GM12864 (cell line): ENCODE measurements at regions not wholly inside any gene's neighbourhood (a gene's known extent, or its start where the extent isn't known, plus 50 kb on each side); places are given as distances from the start of the nearest gene placed in this dataset.

ENCODE experiments used
- DNase-seq: peaks from one replicate; pipeline ENCODE4 v3.0.0-alpha.2; 2011; ENCODE audit warnings: low read depth
- H3K4me3 ChIP-seq: 2 replicates; pipeline ENCODE4 v1.5.1; 2011; ENCODE audit warnings: mild to moderate bottlenecking, low read depth, low read length, control low read depth
- CTCF ChIP-seq: IDR thresholded peaks from 2 replicates; pipeline ENCODE4 v1.5.1; 2011; ENCODE audit warnings: low read depth, mild to moderate bottlenecking, moderate library complexity, low read length, control low read depth, inconsistent platforms; ENCODE audit errors: missing control alignments

DNA sequence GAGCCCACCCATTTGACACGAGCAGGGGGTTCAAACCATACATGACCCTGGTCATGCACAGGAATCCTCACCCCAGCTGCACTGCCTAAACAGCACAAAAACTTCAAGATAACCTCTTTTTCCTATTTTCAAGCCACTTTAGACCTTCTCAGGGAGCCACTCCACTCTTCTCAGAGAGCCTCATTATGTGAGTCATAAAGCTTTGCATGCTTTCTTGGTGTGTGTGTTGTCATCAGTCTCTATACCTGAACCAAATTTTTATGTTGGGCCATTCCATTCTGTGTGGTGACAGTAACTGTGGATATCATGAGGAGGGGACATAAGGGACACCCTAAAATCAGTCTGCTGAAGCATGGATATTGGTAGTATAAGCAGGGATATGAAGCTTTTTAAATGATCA lies 769.5 kb upstream of the API5 start:
- no peak for TF ChIP-seq CTCF
- DNase-seq = no peak
- H3K4me3 ChIP-seq = no peak overlapping the region

DNA sequence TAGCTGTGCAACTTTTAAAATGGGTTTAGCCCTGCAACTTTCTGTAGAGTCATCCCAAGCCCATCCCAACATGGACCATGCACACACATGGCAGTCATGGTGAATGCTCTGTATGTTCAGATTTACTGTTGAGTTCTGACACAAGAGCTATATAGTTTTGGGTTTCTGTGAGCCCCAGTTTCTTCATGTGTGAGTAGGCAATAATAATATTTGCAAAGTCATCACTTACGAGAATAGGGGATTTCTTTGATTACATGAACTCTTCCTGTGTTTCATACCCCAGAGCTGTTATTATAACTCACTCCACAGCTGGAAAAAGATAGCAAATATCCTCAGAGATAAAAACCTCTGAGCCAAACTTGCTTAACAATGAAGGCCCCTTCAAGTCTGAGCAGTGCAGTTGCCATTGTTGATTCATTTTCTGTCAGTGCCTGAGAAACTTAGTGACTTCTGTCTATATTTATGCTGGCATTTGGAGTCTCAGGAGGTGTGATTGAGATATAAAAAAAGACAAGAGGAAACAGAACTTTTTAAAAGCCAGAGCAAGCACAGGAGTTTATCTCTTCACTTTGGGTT lies 767.9 kb upstream of the API5 start:
- no peak for TF ChIP-seq CTCF
- DNase-seq = no peak
- no peak overlapping the region for H3K4me3 ChIP-seq

- no peak for TF ChIP-seq CTCF
- DNase-seq = no peak
Measured at GRCh38 chr11:42544726-42545125, 767.1 kb upstream of the API5 start.

GRCh38 chr11:42545954-42546353 lies 765.8 kb upstream of the API5 start:
- TF ChIP-seq CTCF = no peak
- no peak overlapping the region for H3K4me3 ChIP-seq
- no peak for DNase-seq

More at GRCh38 chr11:42544726-42545125, 767.1 kb upstream of the API5 start:
- H3K4me3 ChIP-seq = no peak overlapping the region

- DNase-seq = no peak
Measured at GRCh38 chr11:42552786-42553185, 759.0 kb upstream of the API5 start.

DNA sequence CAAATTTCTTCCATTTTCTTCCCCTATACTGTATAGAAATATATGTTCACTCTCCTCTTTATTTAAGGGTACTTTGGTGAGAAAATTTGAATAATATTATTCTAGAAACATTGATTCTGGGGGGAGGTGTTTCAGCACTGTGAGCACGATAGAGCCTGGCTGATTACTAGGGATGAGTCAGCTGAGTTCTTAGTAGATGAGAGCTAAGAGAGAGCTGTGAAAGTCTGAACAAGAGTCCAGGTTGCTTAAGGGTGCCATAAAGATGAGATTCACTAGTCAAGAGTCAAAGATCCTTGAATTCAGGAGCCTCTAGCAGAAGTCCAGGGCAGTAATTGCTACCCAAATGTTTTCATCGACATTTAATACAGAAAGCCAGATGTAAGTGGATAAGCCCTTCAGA lies 756.6 kb upstream of the API5 start:
- no peak overlapping the region for H3K4me3 ChIP-seq
- no peak for TF ChIP-seq CTCF
- DNase-seq = no peak

More at GRCh38 chr11:42552786-42553185, 759.0 kb upstream of the API5 start:
- no peak overlapping the region for H3K4me3 ChIP-seq
- TF ChIP-seq CTCF = no peak

DNA sequence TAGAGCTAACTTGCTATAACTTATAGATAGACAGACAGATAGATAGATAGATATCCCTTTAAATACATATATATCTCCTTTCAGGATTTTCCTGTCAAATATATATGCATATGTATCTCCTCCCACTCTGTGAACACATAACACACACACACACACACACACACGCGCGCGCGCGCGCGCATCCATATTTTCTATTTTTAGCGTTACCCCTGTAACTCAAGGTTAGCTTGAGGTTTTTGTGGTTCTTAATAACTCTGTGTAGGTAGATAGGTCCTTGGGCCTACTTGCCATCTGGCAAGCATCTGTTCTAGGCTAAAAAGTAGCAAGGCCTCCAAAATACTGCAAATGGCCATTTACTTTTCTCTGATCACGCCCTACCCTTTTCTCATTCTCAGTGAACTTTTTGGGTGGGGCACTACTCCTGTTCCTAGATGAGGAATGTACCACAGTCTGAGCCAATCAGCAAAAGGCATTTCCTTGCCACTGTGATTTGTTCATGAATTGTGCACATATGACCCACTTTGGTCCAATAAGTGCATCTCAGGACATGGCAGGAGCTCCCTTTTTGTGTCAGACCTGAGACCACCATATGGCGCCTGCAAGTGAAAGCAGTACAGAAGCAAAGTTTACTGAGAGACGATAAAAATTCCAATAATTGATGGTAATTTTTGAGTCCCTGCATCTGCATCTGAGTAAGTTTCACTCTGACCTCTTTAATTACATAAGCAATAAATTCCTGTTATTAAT lies 740.5 kb upstream of the API5 start:
- no peak for TF ChIP-seq CTCF
- no peak overlapping the region for H3K4me3 ChIP-seq
- DNase-seq = no peak
